GM23248 (cell line): ENCODE measurements at regions not wholly inside any gene's neighbourhood (a gene's known extent, or its start where the extent isn't known, plus 50 kb on each side); places are given as distances from the start of the nearest gene placed in this dataset.

Source experiments
- EZH2 ChIP-seq: fragments of 200-600 bp; sonication (generic); IDR thresholded peaks from 2 replicates; pipeline ENCODE4 v1.6.1; 2018; ENCODE audit warnings: antibody characterized with exemption, mild to moderate bottlenecking; ENCODE audit not compliant: insufficient read depth, poor library complexity, severe bottlenecking
- EZH2phosphoT487 ChIP-seq: fragments of 200-600 bp; sonication (generic); IDR thresholded peaks from 2 replicates; pipeline ENCODE4 v1.6.1; 2018; ENCODE audit warnings: antibody characterized with exemption, moderate library complexity, mild to moderate bottlenecking, low read depth; ENCODE audit not compliant: insufficient read depth

- TF ChIP-seq EZH2 (no peak), EZH2phosphoT487 (no peak)
Observed at GRCh38 chr13:40102854-40103253, 447.4 kb downstream of the COG6 start.
